Skeletal muscle cell (primary cell): ENCODE measurements at regions not wholly inside any gene's neighbourhood (a gene's known extent, or its start where the extent isn't known, plus 50 kb on each side); places are given as distances from the start of the nearest gene placed in this dataset.
A peak's percentile ranks its signal among the peaks of the same experiment; 100 is the strongest.

Experiments used
- DNase-seq: peaks from one replicate; pipeline ENCODE4 v3.0.0-alpha.2; 2010; ENCODE audit warnings: low read depth
- H3K4me3 ChIP-seq: 2 replicates; pipeline ENCODE4 v1.5.1; 2011; ENCODE audit warnings: low read depth, mild to moderate bottlenecking, control low read depth, low read length, moderate library complexity

GRCh38 chr1:118744420-118744819 is 243.7 kb downstream of the TBX15 start:
- no peak for DNase-seq
- no peak overlapping the region for H3K4me3 ChIP-seq

- DNase-seq = peak; percentile 7
- no peak overlapping the region for H3K4me3 ChIP-seq
Measured at GRCh38 chr1:118739501-118739900, 248.6 kb downstream of the TBX15 start.

- no peak overlapping the region for H3K4me3 ChIP-seq
- no peak for DNase-seq
Measured at GRCh38 chr1:118736322-118736721, 251.8 kb downstream of the TBX15 start.

GRCh38 chr1:118717893-118718292 is 270.2 kb downstream of the TBX15 start:
- no peak overlapping the region for H3K4me3 ChIP-seq
- no peak for DNase-seq

- no peak for DNase-seq
- H3K4me3 ChIP-seq = no peak overlapping the region
Measured at GRCh38 chr1:118716775-118717174, 271.4 kb downstream of the TBX15 start.

GRCh38 chr1:118711356-118711755 is 276.8 kb downstream of the TBX15 start:
- DNase-seq = no peak
- no peak overlapping the region for H3K4me3 ChIP-seq

GRCh38 chr1:118698911-118699310 is 289.2 kb downstream of the TBX15 start:
- H3K4me3 ChIP-seq = no peak overlapping the region
- DNase-seq = no peak

GRCh38 chr1:118692143-118692542 is 296.0 kb downstream of the TBX15 start:
- H3K4me3 ChIP-seq = no peak overlapping the region
- no peak for DNase-seq

GRCh38 chr1:118688891-118689290 is 299.3 kb downstream of the TBX15 start:
- DNase-seq = peak; percentile 24

GRCh38 chr1:118661769-118662320 is 326.3 kb downstream of the TBX15 start:
- no peak for DNase-seq
- H3K4me3 ChIP-seq = no peak overlapping the region

More at GRCh38 chr1:118688891-118689290, 299.3 kb downstream of the TBX15 start:
- no peak overlapping the region for H3K4me3 ChIP-seq

- H3K4me3 ChIP-seq = no peak overlapping the region
Measured at GRCh38 chr1:118660769-118661168, 327.4 kb downstream of the TBX15 start.

GRCh38 chr1:118659646-118660045 is 328.5 kb downstream of the TBX15 start:
- DNase-seq = no peak
- no peak overlapping the region for H3K4me3 ChIP-seq

More at GRCh38 chr1:118660769-118661168, 327.4 kb downstream of the TBX15 start:
- no peak for DNase-seq

GRCh38 chr1:118650107-118650807 is 337.9 kb downstream of the TBX15 start:
- no peak overlapping the region for H3K4me3 ChIP-seq
- no peak for DNase-seq

- DNase-seq = no peak
- no peak overlapping the region for H3K4me3 ChIP-seq
Measured at GRCh38 chr1:118649369-118650106, 338.6 kb downstream of the TBX15 start.

- no peak overlapping the region for H3K4me3 ChIP-seq
- DNase-seq = no peak
Measured at GRCh38 chr1:118636004-118636403, 352.1 kb downstream of the TBX15 start.

GRCh38 chr1:118627435-118627834 is 360.7 kb downstream of the TBX15 start:
- no peak overlapping the region for H3K4me3 ChIP-seq
- DNase-seq = no peak

GRCh38 chr1:118621839-118622238 is 366.3 kb downstream of the TBX15 start:
- no peak for DNase-seq
- no peak overlapping the region for H3K4me3 ChIP-seq

- no peak overlapping the region for H3K4me3 ChIP-seq
- DNase-seq = no peak
Measured at GRCh38 chr1:118618618-118619340, 369.4 kb downstream of the TBX15 start.

GRCh38 chr1:118617916-118618315 is 370.2 kb downstream of the TBX15 start:
- no peak overlapping the region for H3K4me3 ChIP-seq
- no peak for DNase-seq

GRCh38 chr1:118615066-118615465 is 373.1 kb downstream of the TBX15 start:
- no peak for DNase-seq
- H3K4me3 ChIP-seq = no peak overlapping the region
